Fibroblast of lung (primary cell): ENCODE measurements at regions not wholly inside any gene's neighbourhood (a gene's known extent, or its start where the extent isn't known, plus 50 kb on each side); places are given as distances from the start of the nearest gene placed in this dataset.

Experiments
- CTCF ChIP-seq, 2 donors: IDR thresholded peaks in 1 of 2; conservative IDR thresholded peaks in 1 of 2; 1 replicate in 1 of 2; 2 replicates in 1 of 2; pipeline ENCODE4 v1.5.1; 2011 to 2012; ENCODE audit warnings: low read length in 2 of 2, control low read depth in 1 of 2, inconsistent platforms in 1 of 2, low read depth in 1 of 2, mild to moderate bottlenecking in 1 of 2
- EZH2 ChIP-seq: IDR thresholded peaks from 2 replicates; pipeline ENCODE4 v1.5.1; 2012; ENCODE audit warnings: low read length, control low read depth, mild to moderate bottlenecking; ENCODE audit errors: missing control alignments

- TF ChIP-seq CTCF (conservative IDR thresholded peaks at IDR 0.05 in 1 of 2, IDR thresholded peaks at IDR 0.05 in 1 of 2; ENCODE audit: low read depth in 1 of 2, low read length in 2 of 2) (no peak), EZH2 (no peak)
Measured at GRCh38 chr6:140181876-140182275, 807.4 kb upstream of the CITED2 start.
